NCI-H2107 treated with DMSO at 0.1 percent for 48 hours (cell line): ENCODE measurements at regions not wholly inside any gene's neighbourhood (a gene's known extent, or its start where the extent isn't known, plus 50 kb on each side); places are given as distances from the start of the nearest gene placed in this dataset.

ENCODE experiments used
- DNase-seq: peaks from one replicate; lab custom pipeline; 2025; ENCODE audit not compliant: unreplicated experiment; lab: John Stamatoyannopoulos, UW

DNA sequence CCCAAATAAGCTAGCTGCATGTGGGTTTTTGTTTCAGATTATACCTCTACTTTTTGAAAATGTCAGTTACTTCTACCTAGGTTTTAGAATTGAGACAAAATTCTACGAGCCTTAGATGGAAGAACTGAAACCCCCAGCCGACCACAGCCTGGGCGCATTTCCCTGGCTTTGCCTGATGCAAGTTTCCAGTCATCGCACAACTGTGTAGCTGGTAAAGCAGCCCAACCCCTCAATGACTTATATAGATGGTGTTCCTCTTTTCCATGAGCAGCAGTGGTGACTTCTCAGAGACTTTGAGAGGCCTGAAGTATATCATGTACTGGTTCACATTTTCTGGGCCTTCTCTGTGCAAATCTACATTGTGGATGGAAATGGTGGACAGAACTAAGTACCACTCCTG is 515.4 kb upstream of the RAB6C start:
- DNase-seq = no peak

DNA sequence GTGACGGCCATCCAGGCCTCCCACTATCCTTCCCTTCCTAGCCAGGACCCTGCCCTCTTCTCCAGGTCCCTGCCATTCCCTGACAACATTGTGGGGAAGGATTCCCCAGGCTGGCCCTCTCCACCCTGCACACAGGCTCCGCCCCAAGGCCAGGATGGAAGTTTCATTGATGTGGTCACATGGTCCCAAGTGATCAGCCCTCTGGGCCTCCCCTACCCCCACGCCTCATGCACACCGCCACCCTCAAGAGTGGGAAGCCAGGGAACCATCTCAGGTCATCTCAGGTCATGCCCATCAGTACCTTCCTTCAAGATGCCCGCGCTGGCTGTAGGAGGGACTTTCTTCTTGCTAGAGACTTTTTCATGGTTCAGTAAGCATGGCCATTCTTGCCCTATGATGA is 514.8 kb upstream of the RAB6C start:
- DNase-seq = no peak

DNA sequence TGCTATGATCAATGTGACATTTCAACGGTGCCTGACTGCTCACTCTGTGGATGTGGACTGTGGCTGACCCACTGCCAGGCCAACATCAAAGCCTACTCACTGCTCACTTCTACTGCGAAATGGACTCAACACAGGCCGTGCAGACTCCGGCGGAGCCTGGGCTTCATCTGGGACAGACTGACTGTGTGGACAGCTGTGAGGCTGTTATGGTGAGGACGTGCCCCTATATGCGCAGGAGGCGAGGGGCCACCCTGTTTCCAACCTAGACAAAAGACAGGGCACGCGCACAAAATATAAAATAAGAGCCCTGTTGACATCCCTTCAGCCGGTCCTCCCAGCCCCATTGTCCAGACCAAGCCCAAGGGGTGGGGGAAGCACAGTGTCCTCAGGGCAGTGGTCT is 514.4 kb upstream of the RAB6C start:
- DNase-seq = no peak

DNA sequence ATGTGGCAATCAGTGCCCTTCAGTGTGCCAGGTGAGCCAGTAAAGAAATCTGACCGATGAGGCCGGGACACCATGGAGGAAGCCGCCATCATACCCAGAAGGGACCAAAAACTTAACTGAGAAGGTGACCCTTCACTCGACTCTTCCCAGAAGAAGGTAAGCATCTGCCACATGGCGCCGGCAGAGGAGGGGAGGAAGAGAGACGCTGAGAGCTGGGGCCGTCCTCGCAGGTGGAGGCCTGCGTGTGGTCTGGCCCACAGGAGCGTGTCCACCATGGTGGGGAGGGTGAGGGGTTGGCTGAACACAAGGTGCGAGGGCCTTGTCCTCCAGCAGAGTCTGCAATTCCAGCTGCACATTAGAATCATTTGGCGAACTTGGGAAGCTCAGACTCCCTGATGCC is 513.1 kb upstream of the RAB6C start:
- no peak for DNase-seq

DNA sequence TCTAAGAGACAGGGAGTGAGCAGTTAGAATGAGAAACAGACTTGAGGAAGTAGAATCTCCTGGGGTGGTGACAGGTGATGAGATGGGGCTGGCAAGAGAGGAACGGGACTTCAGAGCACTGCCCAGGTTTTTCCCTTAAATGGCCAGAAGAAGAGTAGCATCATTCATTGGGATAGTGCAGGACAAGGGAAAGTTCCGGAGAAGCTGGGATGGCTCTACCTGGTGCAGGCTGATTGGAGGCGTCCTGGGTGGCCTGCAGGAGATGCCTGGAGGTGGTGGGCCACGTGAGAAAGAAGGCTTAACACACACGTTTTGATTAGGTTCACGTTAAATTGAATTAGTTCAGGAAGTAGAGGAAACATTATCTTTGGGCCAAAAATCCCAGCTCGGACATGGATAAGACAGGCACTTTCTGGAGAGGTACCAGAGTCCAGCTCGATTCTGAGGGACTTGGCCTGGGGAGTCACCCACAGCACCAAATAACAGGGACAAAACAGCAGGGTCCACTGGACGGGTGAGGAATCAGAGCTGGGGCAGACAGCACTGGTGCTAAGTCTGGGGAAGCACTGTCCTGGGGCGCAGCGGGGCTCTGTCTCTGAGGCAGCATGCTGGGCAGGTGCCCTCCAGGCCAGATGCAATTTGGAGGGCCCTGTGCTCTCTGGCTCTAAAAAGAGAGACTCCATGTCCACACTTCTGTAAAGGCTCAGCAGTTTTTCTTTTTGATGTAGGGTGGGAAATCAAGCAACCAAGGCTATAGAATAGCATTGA is 512.3 kb upstream of the RAB6C start:
- DNase-seq = no peak

DNA sequence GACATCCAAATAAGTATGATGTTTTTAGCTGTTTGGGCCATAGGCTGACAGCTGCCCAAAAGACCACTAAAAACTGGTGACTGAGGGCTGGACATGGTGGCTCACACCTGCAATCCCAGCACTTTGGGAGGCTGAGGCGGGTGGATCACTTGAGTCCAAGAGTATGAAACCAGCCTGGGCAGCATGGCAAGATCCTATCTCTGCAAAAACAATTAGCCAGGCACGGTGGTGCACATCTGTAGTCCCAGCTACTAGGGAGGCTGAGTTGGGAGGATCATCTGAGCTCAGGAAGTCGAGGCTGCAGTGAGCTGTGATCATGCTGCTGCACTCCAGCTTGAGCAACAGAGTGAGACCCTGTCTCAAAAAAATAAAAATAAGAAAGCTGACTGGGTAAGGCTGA is 511.5 kb upstream of the RAB6C start:
- DNase-seq = no peak

DNA sequence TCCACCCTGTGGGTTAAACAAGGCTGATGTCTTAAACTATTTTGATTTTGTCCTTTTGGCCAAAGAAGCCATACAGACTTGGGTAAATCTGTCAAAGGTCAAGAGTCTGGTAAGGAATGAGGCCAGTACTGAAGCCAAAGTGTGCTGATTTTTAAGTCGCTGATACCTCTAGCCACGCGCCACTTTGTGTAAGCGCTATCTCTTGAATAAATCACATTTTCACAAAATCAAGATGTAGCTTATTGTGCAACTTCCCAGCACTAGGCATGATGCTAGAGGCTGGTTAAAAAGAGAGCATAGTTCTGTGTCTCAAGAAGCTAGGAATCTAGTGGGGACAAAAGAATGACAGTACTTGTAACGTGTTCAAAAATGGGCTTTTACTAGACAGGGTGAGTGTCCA is 510.6 kb upstream of the RAB6C start:
- DNase-seq = no peak

DNA sequence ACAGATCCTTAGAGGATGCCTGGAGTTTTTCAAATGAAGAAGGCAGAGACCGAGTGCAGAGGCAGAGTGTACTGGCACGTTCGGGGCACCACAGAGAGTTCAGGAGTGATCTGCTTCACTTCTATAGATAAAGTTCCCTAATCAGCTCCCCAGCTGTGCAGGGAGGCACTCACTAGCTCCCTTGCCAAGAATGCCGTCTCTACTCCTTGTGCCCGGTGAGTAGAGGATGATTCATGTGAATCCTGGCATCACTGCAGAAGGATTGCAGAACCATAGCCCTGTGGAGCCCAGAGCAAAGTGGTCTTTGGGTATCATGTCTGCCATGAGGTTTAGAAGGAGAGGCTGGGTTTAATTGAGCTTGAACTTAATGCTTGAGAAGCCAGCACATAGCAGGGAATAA is 510.1 kb upstream of the RAB6C start:
- no peak for DNase-seq

DNA sequence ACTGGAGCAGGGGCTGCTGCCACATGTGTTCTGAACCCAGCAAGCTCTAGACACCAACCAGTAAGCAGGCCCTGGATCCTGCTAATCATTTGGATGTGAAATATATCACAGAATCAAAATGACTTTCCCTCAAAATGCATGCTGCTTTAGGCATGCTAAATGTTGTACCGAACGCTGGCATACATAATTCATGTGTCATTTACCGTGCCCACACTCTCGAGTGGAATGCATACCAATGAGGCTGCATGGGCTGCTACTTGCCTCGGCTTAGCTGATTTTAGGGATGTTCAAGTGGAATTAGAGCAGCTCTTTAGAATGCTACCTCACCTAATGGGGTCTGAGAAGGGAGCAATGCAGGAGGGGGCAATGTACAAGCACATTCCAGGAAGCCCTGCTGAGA is 509.6 kb upstream of the RAB6C start:
- DNase-seq = no peak

DNA sequence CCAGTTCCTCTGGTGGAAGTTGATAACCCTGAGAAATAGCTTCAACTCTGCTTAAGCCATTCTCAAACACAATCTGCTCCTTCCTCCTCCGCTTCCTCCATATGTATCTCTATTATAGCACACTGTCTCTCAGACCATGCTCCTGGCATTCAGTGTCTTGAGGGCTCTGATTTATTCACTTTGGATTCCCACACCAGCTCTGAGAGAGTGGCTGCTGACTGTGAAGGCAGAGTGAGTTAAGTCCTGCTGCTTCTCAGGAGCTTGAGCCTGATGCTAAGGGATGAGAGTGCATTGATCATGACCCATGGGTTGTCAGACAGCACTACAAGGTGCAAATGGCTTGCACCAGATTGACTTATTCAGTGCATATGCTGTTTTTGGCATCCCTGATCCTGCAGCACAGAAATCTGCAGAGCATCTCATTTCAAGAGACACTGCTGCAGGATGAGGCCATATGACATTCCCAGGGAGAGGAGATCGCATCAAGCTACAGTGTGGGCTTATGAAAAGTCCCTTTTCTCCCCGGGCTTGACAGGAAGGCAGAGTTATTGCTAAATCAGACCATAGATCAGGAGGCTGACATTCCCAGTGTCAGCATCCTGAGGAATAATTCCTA is 500.5 kb upstream of the RAB6C start:
- DNase-seq = no peak

DNA sequence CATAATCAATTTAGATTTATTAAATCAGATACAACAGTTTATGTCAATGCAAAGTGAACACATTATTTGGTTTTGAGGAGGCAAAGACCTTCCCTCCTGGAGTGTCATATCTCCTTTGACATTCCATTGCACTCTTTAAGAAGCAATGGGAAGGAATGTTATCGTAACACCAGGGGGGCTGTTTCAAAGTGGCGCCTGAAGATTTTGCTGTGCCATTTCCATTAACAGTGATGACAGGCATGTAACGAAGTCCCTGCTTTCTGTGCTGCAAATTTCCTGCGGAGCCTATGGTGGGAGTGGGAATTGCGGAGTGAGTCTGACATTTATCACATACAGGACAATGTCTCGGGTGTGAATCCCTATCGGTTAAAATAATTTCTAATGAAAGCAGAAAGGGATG is 499.6 kb upstream of the RAB6C start:
- DNase-seq = no peak

DNA sequence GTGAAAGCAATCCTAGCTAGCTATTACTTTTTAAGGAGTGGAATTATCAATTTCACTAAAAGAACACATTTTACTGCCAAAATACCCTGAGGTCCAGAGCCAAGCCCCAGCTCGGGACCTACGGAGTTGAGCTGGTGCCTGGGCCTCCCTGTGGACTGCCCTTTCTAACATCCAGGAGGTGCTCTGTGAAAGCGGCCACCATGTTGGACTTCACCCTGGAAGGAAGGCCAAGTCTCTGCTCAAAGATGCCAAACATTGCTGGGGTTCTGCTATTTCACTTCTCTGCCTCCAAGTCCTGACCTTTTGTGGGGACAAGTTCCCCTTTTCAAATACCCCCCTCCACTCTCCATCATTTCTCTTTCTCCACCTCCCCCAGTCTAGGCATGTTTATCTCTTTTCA is 498.7 kb upstream of the RAB6C start:
- no peak for DNase-seq

DNA sequence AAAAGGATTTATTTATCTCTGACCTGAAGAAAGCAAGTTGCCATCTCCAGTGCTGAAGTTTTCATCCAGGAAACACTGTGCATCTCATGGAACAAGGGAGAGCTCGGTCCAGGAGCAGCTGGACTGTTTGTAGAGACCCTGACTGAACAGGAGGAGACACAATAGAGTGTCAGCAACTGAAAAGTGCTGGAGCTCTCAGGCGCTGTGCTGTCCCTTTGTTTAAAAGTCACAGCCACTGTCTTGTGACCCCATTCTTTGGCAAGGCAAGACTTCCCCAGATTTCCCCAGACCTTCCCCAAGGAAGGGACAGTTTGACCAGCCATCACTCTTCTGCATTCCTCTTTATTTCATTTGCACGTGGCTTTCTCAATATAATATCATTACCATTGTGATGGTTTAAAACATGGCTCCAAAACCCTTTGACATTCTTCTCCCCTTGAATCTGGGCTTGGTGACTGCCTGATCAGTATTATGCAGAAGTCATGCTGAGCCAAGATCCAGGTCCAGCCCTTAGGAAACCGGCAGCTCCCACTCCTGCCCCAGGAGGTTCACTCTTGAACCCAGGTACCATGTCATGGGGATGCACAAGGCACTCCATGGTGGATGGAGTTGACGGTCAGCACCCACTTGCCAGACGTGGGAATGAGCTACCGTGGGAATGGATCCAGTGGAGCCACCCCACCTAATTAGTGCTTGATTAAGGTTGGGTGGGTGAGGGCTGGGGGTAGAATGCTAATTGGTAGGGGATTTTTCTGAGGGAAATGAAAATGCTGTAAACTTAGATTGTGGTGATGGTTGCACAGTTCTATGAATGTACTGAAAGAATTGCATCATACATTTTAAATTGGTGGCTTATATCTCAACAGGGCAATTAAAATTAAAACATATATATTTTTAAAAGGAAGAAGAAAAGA is 497.9 kb upstream of the RAB6C start:
- DNase-seq = no peak

DNA sequence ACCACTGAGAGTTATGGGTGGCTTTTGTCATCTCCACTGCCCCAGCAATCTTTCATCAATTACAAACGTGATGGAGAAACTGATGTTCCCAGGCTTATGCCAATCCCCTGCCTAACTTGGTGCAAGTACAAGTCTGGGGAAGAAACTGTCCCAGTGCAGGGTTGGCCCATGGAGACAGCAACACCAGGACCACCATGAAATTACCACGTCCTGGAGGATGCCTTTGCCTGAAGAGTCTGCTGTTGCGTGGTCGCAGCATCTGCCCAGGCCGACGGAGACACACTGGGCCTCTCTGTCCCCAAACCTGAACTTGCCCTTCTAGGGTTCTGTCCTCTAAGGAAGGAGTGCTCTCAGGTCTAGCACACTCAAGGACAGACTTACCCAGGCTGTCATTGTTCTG is 496.8 kb upstream of the RAB6C start:
- no peak for DNase-seq

DNA sequence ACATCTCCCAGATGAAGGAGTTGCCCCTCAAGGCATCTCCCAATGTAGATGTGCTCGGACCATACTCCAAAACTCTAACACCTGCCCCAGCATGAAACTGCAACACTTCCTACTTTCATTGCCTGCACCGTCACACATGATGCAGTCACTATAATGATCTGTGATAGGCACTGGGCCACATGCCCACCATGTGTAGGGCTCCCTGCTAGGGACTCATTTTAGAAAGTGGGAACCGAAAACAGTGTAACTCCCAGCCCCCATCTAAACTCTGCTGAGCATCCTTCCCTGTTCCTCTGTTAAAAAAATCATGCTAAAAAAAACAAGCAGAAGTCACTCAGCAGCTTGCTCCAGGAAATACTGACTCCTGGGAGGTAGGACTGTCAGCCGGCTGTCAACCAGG is 496.1 kb upstream of the RAB6C start:
- DNase-seq = no peak

DNA sequence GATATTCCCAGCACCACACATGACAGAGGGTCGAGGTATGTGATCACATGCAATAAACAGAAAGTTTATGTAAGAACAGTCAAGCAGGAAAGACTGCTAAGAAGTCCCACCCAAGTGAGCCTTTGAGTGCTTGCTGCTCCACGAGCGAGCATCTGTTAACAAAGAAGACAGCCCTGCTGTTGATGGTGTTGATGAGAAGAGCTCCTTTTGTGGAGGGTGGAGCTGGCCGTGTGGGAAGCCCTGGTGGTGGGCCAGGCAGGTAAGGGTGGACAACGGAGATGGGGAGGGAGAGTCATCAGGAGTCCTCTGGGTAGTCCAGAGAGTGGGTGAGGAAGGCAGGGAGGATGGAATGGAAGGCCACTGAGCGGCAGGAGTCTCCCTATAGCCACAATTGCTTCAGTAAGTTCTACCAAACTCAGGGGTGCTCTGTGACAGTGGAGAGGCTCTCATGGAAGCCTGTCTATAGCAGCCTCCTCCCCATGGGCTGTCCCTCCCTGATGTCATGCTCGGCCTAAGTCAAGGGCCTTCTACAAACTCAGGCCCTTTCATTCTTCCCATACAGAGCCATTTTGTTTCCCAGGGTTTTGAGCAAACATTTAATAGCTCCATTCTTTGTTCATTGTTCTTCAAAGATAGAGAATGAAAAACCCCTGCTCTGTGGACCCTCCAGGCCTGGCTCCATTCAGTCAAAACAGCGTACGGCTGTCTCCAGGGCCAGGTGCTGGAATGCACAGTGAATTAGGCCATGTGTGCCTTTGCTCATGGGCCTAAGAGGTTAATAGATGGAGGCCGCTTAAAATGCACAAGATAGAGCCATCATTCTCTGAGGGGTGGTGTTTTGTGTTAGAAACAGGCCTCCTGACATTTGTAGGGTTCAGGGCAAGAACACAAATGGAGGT is 494.2 kb upstream of the RAB6C start:
- no peak for DNase-seq

DNA sequence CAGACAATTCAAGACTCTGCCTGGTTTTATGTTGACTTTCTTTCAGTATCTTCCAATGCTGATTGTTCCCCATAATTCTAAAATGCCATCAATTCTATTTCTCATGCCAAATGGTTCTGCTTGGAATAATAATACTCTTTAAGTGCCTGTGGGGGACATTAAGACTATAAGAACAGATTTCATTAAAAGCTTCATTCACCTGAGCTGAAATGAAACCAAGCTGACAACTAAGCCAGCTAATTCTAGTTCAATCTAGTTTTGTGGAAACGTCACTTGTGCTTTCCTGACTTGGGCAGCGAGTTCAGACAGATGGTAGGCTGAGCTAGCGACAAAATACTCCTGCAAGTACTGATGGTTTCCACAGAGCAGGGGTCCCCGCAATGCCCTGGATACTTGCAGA is 491.1 kb upstream of the RAB6C start:
- no peak for DNase-seq

DNA sequence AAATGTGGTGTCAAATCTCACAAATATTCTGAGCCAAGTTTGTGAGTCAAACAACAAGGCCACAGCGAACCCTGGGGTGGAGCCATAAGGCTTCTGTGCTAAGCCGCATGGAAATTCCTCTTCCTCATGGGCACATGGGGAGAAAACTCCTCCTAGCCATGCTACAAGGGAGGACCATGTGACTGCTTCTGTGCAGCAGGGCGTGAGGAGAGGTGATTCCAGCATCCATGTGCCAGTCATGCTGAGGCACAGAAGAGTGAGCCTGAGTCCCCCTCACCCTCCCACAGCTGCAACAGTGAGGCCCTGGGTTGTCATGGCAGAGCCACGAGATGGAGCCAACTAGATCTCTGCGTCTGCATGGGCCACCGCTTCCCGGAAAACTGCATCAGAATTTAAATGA is 488.8 kb upstream of the RAB6C start:
- no peak for DNase-seq

DNA sequence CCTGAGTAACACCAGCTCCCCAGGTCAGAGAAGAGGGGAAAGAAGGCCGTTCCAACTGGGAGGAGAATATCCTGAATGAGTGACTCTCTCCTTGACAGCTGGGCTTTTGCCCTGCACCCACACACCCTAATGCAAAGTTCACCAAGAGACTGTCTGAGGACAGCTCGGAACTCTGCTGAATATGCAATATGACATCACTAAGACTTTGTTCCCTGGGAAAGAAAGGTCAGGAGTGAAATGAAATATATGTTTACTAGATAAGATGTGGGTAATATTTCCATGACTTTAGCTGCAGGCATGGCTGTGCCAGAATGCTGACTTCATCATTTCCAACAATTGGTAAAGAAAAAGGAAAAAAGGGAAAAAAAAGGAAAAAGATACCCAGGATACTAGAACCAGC is 488.2 kb upstream of the RAB6C start:
- DNase-seq = no peak

DNA sequence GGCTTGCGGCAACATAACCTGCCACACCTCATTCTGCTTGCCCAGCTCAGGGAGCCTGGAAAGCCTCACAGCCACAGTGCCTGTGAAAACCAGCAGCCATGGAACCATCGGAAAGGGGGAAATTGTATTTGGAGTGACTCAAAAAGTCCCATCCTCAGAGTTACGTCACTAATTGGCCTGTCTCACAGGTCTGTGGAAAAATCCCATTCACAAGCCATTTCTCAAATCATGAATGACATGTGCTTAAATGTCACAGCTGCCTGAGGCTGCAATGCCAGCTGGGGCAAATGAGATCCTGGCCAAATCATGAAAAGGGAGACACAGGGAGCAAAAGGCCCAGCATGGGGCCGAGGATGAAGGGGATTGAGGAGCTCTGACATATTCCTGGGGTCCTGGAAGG is 486.9 kb upstream of the RAB6C start:
- DNase-seq = no peak

DNA sequence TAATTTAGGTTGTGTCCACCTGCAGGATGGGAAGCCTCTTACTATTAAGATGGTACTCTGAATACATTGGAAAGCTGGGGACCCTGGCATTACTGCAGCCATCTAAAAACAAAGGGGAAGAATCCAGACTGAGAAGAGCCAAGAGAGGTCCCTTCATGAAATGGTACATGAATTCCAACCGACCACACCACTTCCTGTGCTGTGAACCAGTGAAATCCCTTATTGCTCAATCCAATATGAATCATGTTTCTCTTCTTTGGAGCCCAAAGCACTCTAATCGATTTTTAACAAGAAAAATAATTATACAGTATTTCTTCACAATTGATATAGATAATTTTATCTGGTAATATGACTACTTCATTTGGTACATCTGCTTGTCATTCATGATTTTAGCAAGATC is 479.7 kb upstream of the RAB6C start:
- no peak for DNase-seq
